MV-4-11 (cell line): ENCODE measurements at regions not wholly inside any gene's neighbourhood (a gene's known extent, or its start where the extent isn't known, plus 50 kb on each side); places are given as distances from the start of the nearest gene placed in this dataset.

Experiments used
- DNase-seq: peaks from one replicate; lab custom pipeline; 2025; lab: John Stamatoyannopoulos, UW

- DNase-seq: no peak
Observed at GRCh38 chr3:30069056-30069455, 537.3 kb upstream of the TGFBR2 start.

DNA sequence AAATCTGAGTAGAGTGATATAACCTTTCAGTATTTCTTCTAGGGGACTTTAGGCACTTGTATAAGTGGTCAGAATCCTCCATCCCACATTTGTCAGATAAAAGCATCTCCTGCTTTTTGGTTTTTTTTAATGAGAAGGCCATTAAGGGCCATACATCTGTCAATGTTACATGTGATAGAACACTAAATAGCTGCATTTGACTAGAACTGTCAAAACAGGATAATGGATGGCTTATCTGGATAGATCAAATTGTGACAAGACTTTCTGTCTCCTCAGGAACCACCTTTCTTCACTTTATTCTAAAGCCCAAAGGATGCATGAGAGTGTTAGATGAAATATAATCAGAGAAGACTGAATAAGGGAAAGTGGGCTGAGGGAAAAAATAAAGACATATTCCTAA, 533.4 kb upstream of the TGFBR2 start:
- no peak for DNase-seq

DNA sequence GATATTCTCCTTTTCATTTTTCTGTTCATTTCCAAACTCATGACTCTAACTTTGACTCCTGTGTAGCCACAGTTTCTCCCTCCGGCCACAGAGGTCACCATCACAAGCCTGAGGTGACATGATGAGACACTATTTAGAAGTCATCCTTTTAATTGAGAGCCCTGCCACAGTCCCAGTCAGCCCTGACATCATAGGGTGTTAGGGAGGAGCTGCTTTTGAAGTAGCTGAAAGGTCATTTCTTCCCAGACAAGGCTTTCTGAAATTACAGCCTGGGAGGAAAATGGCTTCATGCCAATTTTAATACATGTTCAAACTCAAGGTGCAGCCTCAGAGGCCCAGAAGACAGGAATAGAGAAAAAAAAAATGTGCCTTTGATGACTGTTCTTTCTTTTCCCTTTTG, 532.8 kb upstream of the TGFBR2 start:
- DNase-seq: no peak

- DNase-seq: no peak
Observed at GRCh38 chr3:30075514-30075913, 530.9 kb upstream of the TGFBR2 start.

DNA sequence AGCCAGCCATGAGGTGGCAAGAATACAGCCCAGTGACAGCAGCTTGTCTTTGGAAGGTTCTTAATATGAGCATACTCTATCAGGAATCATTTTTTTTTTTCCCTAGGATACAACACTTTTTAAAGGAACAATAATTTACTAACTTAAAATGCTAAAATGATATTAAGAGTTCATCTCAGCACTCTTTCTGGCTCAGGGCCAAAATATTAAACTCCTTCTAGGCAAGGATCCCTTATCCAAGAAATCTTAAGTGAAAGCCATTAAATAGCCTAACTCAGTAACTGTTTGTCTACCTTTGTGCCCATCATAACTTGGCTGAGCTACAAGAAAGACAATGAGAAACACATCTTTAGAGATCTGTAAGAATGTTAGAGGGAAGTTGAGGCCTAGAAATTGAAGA, 529.5 kb upstream of the TGFBR2 start:
- DNase-seq: no peak

DNA sequence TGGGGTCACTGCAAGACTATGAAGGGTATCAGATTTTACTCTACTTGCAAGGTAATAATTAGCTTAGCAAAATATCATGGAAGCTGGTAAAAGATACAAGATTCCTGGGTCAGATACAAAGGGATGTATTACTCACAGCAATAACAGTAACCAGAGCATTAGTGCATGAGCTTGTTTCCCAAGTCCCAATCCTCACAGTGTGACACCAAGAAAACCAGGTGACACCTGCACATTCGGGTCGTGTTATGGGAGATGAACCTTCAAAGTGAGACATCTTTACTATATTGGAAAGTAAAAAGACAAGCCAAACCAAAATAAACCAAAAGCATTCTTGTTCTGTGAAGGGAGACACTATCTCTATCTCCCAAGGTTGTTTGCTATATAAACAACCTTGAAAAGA, 528.7 kb upstream of the TGFBR2 start:
- DNase-seq: no peak

DNA sequence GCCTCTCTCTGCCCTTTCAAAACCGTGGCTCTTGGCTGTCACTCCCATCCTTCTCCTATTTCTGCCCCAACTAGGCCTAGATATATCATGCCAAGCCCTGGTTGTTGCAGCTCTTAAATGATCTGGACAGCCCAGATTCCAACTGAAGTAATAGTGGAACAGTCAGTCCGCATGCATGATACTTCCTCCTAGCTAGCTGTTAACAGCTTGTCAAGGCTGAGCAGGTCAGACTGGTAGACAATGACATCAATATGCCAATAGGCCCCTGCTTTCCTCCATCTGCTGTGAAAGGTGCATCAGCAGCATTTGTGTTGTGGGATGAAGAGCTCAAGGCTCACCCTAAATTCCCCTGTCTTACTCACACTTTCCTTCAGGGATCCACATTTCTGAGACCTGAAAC, 527.7 kb upstream of the TGFBR2 start:
- no peak for DNase-seq

DNA sequence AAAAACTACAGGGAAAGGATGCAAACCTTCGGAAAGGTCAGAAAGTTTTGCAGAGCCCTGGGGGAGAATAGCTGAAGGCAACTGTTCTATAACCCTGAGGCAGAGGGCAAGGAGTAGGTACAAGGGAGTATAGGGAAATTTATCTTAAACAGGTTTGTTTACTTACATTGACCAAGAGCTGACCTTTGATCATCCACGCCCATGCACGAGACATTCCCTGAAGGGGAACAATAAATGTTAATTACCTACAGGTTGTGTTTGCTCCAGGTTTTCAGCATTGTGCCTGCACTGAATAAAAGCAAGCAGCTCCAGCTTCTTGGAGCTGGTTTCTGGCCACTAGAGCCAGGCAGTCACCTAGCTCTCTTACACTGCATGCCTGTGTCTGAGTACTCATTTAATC, 524.5 kb upstream of the TGFBR2 start:
- no peak for DNase-seq

DNA sequence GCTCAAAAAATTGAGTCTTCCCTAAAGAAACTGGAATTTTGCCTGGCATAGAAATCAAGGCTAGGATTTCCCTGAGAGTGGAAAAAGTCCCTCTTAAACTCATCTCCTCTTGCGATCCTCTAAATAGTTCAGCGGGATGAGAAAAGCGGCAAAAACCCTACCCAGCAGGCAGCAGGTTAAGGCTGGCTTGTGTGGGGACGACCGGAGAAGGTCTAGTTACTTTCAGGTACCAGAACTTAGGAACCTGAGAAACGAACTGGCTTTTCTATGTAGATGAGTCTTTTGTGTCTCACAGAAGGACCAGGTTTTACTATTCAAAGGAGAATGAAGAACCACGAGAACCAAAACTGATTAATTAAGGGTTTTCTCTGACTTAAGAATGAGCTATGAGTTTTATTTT, 523.7 kb upstream of the TGFBR2 start:
- DNase-seq: no peak

- DNase-seq: no peak
Observed at GRCh38 chr3:30083315-30083714, 523.1 kb upstream of the TGFBR2 start.

GRCh38 chr3:30084316-30084715, 522.1 kb upstream of the TGFBR2 start:
- no peak for DNase-seq

GRCh38 chr3:30084971-30085403, 521.4 kb upstream of the TGFBR2 start:
- DNase-seq: no peak

GRCh38 chr3:30085486-30085885, 520.9 kb upstream of the TGFBR2 start:
- no peak for DNase-seq

GRCh38 chr3:30091686-30092085, 514.7 kb upstream of the TGFBR2 start:
- no peak for DNase-seq

GRCh38 chr3:30097022-30097650, 509.3 kb upstream of the TGFBR2 start:
- DNase-seq: no peak

GRCh38 chr3:30098243-30098642, 508.2 kb upstream of the TGFBR2 start:
- no peak for DNase-seq

GRCh38 chr3:30098653-30099455, 507.5 kb upstream of the TGFBR2 start:
- no peak for DNase-seq

DNA sequence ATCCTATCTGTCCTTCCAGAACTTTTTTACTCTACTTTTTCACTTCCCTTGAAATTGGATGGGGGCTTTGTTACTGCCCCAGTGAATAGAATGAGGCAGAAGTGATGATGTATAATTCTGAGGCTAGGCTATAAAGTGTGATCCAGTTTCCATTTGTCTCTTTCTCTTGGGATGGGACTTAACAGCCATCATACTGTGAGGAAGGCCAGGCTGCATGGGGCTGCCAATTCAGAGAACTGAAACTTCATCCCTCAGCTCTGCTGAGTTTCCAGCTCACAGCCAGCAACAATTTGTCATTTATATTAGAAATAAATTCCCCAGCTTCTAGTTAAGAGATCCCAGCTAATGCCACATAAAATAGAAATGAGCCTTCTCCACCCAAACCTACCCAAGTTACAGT, 504.0 kb upstream of the TGFBR2 start:
- DNase-seq: no peak

GRCh38 chr3:30103186-30103585, 503.2 kb upstream of the TGFBR2 start:
- DNase-seq: no peak

- no peak for DNase-seq
Observed at GRCh38 chr3:30107531-30107930, 498.9 kb upstream of the TGFBR2 start.

- no peak for DNase-seq
Observed at GRCh38 chr3:30112411-30112810, 494.0 kb upstream of the TGFBR2 start.

DNA sequence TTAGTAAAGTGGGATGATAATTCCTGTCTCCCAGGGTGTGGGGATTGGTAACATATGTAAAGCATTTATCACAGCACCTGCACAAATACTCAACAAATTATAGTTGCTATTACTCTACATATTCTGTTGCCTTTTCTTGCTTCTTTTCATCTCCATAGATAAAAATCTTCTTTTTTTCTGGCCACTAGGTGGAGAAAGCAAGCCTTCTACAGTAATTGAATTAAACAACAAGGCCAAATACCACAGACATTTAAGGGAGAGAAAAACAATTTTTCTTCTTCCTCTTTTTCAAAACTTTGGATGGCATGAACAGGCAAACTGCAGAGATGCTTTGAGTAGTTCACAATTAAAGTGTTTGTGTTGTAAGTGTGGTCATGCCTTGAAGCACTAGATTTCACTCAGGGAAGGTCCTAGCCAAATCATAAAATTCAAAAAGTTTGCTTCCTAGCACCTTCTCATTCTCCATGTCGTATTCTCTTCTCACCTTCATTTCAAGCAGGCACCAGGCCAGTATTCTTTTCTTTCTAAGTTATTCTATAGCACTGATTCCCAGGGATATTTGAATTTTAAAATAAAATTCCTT, 493.4 kb upstream of the TGFBR2 start:
- DNase-seq: peak; percentile 68

DNA sequence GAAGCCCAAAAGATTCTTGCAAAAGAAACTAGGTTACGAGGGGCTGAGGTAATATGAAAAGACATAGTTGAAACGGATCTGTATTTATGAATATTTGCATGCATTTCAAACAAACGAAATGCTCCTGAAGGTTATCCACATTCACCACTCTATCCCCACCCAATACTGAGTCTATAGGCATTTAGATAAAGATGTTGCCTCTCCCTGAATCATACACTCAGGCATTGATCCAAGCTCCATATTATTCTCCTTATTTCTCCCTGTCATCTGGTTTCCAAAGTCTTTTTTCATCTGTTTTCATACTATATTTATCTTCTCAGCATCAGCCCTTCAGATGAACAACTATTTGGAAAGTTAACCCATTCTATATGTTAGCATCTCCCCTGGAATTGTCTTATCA, 492.5 kb upstream of the TGFBR2 start:
- no peak for DNase-seq
